Karpas-422 (cell line): ENCODE measurements at regions not wholly inside any gene's neighbourhood (a gene's known extent, or its start where the extent isn't known, plus 50 kb on each side); places are given as distances from the start of the nearest gene placed in this dataset.

Source experiments
- DNase-seq: peaks from one replicate; pipeline ENCODE4 v3.0.0-alpha.2; 2015
- H2AFZ ChIP-seq: fragments of 200-600 bp; sonication (generic); 2 replicates; pipeline ENCODE4 v1.6.1; 2014; ENCODE audit warnings: antibody characterized with exemption, low read length, mixed read lengths
- H3K27ac ChIP-seq: fragments of 200-600 bp; sonication (generic); 2 replicates; pipeline ENCODE4 v1.5.1; 2014; ENCODE audit warnings: mild to moderate bottlenecking, low read length, moderate library complexity
- H3K27me3 ChIP-seq: fragments of 200-600 bp; sonication (generic); 2 replicates; pipeline ENCODE4 v1.6.1; 2014; ENCODE audit warnings: low read length, mixed read lengths
- H3K36me3 ChIP-seq: fragments of 200-600 bp; sonication (generic); 2 replicates; pipeline ENCODE4 v1.6.1; 2014; ENCODE audit warnings: low read length, mixed read lengths; ENCODE audit not compliant: insufficient read depth
- H3K4me1 ChIP-seq: fragments of 200-600 bp; sonication (generic); 2 replicates; pipeline ENCODE4 v1.6.1; 2014; ENCODE audit warnings: mild to moderate bottlenecking, low read length, mixed read lengths
- H3K4me2 ChIP-seq: fragments of 200-600 bp; sonication (generic); 2 replicates; pipeline ENCODE4 v1.6.1; 2014; ENCODE audit warnings: low read length, low read depth, mild to moderate bottlenecking; ENCODE audit not compliant: poor library complexity, severe bottlenecking
- H3K4me3 ChIP-seq: fragments of 200-600 bp; sonication (generic); 2 replicates; pipeline ENCODE4 v1.5.1; 2014; ENCODE audit warnings: mild to moderate bottlenecking, antibody characterized with exemption, low read length, mixed read lengths
- H3K79me2 ChIP-seq: fragments of 200-600 bp; sonication (generic); 2 replicates; pipeline ENCODE4 v1.6.1; 2014; ENCODE audit warnings: mild to moderate bottlenecking, low read length, mixed read lengths
- H3K9ac ChIP-seq: fragments of 200-600 bp; sonication (generic); 2 replicates; pipeline ENCODE4 v1.6.0; 2014; ENCODE audit warnings: low read length
- H3K9me2 ChIP-seq: fragments of 200-600 bp; sonication (generic), shearing (Covaris generic); replicated peaks from 2 replicates; pipeline ENCODE4 v1.6.0; 2014; ENCODE audit warnings: mild to moderate bottlenecking, low read length, moderate library complexity; ENCODE audit not compliant: insufficient read depth
- H3K9me3 ChIP-seq: fragments of 300-700, 200-600 bp; sonication (generic); 2 replicates; pipeline ENCODE4 v1.6.1; 2014; ENCODE audit warnings: low read length, mixed read lengths
- H4K20me1 ChIP-seq: fragments of 200-600 bp; sonication (generic); 2 replicates; pipeline ENCODE4 v1.6.1; 2014; ENCODE audit warnings: mild to moderate bottlenecking, antibody characterized with exemption, low read length, low read depth; ENCODE audit not compliant: insufficient read depth

DNA sequence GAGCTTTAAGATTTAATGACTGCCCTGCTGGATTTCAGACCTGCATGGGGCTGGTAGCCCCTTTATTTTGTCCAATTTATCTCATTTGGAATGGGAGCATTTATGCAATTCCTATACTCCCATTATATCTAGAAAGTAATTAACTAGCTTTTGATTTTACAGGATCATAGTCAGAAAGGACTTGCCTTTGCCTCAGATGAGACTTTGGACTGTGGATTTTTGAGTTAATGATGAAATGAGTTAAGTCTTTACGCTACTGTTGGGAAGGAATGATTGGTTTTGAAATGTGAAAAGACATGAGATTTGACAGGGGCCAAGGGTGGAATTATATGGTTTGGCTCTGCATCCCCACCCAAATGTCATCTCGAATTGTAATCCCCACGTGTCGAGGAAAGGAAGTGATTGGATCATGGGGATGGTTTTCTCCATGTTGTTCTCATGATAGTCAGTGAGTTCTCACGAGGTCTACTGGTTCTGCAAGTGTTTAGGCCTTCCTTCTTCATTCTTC, 213.1 kb upstream of the DCN start:
- no peaks in the 10 kb centered on the region for H3K4me1 ChIP-seq
- H3K9ac ChIP-seq = no peak overlapping the region
- no peaks in the 10 kb centered on the region for H4K20me1 ChIP-seq
- no peak overlapping the region for H2AFZ ChIP-seq
- no peak overlapping the region for H3K4me3 ChIP-seq
- H3K27ac ChIP-seq = no peak overlapping the region
- H3K9me3 ChIP-seq = no peaks in the 10 kb centered on the region
- no peak for DNase-seq
- H3K4me2 ChIP-seq = no peak overlapping the region
- H3K27me3 ChIP-seq = no peaks in the 10 kb centered on the region
- no peaks in the 10 kb centered on the region for H3K79me2 ChIP-seq
- H3K36me3 ChIP-seq = no peaks in the 10 kb centered on the region
- H3K9me2 ChIP-seq = no peaks in the 10 kb centered on the region

DNA sequence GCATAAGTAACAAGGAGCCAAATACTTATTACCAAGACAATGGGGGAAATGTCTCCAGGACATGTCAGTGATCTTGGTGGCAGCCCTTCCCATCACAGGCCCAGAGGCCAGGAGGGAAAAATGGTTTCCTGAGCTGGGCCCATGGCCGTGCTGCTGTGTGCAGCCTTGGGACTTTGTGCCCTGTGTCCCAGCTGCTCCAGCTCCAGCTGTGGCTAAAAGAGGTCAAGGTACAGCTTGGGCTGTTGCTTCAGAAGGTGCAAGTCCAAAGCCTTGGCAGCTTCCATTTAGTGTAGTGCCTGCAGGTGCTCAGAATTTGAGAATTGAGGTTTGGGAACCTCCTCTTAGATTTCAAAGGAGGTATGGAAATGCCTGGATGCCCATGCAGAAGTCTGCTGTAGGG, 212.3 kb upstream of the DCN start:
- H3K36me3 ChIP-seq = no peaks in the 10 kb centered on the region
- no peaks in the 10 kb centered on the region for H3K9me3 ChIP-seq
- no peaks in the 10 kb centered on the region for H3K79me2 ChIP-seq
- H3K4me3 ChIP-seq = no peak overlapping the region
- no peak overlapping the region for H3K27ac ChIP-seq
- no peak overlapping the region for H3K9ac ChIP-seq
- H2AFZ ChIP-seq = no peak overlapping the region
- no peaks in the 10 kb centered on the region for H3K9me2 ChIP-seq
- no peak for DNase-seq
- no peaks in the 10 kb centered on the region for H4K20me1 ChIP-seq
- H3K4me1 ChIP-seq = no peaks in the 10 kb centered on the region
- no peaks in the 10 kb centered on the region for H3K27me3 ChIP-seq
- no peak overlapping the region for H3K4me2 ChIP-seq

DNA sequence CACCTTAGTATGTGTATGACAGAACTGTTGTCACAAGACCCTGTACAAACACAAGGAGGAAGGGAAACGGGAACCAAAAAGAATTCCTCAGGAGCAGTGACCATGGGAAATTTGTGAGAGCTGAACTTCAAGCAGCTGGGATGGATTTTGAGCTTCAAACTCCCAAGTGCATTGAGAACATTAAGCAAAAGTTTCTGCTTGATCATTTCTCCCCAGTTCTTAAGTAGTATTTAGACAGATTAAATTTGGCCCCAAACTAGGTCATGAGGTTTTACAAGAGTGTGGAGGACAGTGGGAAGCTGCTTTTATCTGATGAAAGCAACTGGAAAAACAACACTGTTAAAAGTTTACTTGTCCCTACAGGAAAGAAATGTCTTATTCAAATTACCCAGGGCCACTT, 206.0 kb upstream of the DCN start:
- no peak for DNase-seq
- Histone ChIP-seq H3K4me2 (no peak overlapping the region), H3K9ac (no peak overlapping the region), H3K79me2 (no peaks in the 10 kb centered on the region), H3K4me1 (no peaks in the 10 kb centered on the region), H3K36me3 (no peaks in the 10 kb centered on the region), H3K9me3 (no peaks in the 10 kb centered on the region), H3K27me3 (no peaks in the 10 kb centered on the region), H3K9me2 (no peaks in the 10 kb centered on the region), H3K27ac (no peak overlapping the region), H2AFZ (no peak overlapping the region), H4K20me1 (no peaks in the 10 kb centered on the region), H3K4me3 (no peak overlapping the region)

DNA sequence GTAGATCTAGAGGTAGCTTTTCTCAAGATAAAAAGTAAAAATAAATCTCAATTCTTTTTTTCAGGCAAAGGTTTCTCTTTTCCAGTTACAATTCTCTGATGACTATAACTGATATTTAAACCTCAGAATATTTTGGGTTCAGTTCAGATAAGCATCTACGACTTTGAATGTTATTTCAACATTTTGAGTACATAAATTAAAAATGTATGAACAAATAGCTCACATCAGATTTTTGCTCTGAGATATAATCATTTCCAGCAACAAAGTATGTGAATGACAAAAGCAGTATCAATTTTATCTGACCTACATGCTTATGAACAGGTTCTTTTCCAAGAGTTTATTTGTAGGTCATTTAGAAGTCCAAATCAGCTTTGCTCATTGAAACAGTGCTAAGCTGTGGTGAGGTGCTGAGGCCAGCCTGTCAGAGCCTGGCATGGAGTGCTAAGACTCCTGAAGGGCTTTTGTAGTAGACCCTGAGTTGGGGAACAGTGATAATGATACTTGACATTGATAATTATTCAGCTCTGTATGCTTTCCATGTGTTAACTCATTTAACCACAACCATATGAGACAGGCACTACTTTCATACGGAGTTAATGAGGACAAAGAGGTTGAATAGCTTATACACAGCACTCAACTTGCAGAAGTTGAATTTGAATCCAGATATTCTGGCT, 205.0 kb upstream of the DCN start:
- Histone ChIP-seq H4K20me1 (no peaks in the 10 kb centered on the region), H3K27ac (no peak overlapping the region), H3K36me3 (no peaks in the 10 kb centered on the region), H3K79me2 (no peaks in the 10 kb centered on the region), H3K9ac (no peak overlapping the region), H3K4me1 (no peaks in the 10 kb centered on the region), H3K9me2 (no peaks in the 10 kb centered on the region), H3K4me3 (no peak overlapping the region), H3K27me3 (no peaks in the 10 kb centered on the region), H3K4me2 (no peak overlapping the region), H3K9me3 (no peaks in the 10 kb centered on the region), H2AFZ (no peak overlapping the region)
- no peak for DNase-seq

DNA sequence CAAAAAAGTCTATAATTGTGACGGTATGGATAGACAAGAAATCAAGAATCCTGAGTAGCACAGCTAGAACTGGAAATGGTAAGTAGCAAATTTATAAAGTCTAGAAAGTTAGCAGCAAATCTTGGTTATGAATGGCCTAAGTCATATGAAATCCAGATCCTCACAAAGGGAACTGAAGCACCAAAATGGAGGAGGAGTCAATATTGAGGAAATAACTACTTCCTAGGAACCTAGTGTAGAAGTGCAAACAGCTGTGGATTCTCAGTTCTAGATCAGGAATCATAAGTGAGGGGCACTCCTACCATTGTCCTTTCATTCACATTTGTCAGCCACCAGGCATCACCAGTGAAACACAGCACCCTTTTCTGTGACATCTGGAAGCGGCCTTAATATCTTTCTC, 202.2 kb upstream of the DCN start:
- Histone ChIP-seq H3K27ac (no peak overlapping the region), H3K9ac (no peak overlapping the region), H3K9me2 (no peaks in the 10 kb centered on the region), H3K36me3 (no peaks in the 10 kb centered on the region), H3K4me3 (no peak overlapping the region), H4K20me1 (no peaks in the 10 kb centered on the region), H3K4me1 (peaks cover 6% of the 10 kb centered on the region; the same call in 1 of the 2 replicates), H2AFZ (no peak overlapping the region), H3K4me2 (no peak overlapping the region), H3K27me3 (no peaks in the 10 kb centered on the region), H3K79me2 (no peaks in the 10 kb centered on the region), H3K9me3 (no peaks in the 10 kb centered on the region)
- no peak for DNase-seq

DNA sequence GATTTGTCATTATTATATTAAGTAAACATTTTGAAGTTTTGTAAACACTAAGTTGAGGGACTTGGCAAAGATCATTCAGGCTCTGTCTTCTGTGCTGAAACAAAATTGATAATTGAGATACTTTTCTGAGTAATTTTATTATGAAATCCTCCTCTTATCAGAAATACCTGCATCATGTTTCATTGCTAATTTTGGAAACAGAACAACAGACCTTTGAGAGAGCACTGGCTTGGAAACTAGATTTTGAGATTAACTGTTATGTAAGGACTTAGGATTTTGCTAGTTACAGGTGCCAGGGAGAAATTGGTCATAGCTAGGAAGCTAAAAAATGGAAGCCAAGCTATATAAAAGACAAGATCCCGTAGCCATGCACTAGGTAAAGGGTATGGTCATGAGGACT, 201.7 kb upstream of the DCN start:
- H2AFZ ChIP-seq = no peak overlapping the region
- H3K27me3 ChIP-seq = no peaks in the 10 kb centered on the region
- H3K9me2 ChIP-seq = no peaks in the 10 kb centered on the region
- no peaks in the 10 kb centered on the region for H3K36me3 ChIP-seq
- H4K20me1 ChIP-seq = no peaks in the 10 kb centered on the region
- no peaks in the 10 kb centered on the region for H3K9me3 ChIP-seq
- no peak overlapping the region for H3K9ac ChIP-seq
- no peak overlapping the region for H3K4me3 ChIP-seq
- H3K4me1 ChIP-seq = peaks cover 6% of the 10 kb centered on the region; the same call in 1 of the 2 replicates
- no peaks in the 10 kb centered on the region for H3K79me2 ChIP-seq
- no peak overlapping the region for H3K4me2 ChIP-seq
- DNase-seq = no peak
- H3K27ac ChIP-seq = no peak overlapping the region

DNA sequence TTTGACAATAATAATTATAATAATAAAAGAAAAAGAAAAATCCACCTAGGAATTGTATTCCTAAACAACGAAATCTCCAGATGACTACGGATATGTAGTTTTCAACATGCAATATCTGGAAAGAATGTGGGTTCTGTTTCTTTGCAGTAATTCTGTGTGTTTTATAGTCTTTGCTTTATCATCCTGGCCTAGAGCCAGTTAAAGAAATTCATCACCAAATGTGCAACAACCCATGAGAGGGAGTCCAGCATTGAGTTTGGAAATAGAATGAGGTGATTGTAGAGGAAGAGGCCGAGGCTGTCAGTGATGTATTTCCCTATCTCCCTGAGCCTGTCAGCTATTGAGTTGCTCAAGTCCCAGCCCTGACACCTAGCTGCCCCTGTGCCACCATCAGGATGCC, 200.5 kb upstream of the DCN start:
- no peaks in the 10 kb centered on the region for H3K9me3 ChIP-seq
- H3K27ac ChIP-seq = no peak overlapping the region
- H3K36me3 ChIP-seq = no peaks in the 10 kb centered on the region
- DNase-seq = no peak
- no peaks in the 10 kb centered on the region for H3K9me2 ChIP-seq
- no peaks in the 10 kb centered on the region for H3K79me2 ChIP-seq
- H3K4me3 ChIP-seq = no peak overlapping the region
- no peaks in the 10 kb centered on the region for H3K27me3 ChIP-seq
- no peaks in the 10 kb centered on the region for H4K20me1 ChIP-seq
- no peak overlapping the region for H3K9ac ChIP-seq
- H3K4me1 ChIP-seq = peaks cover 6% of the 10 kb centered on the region; the same call in 1 of the 2 replicates
- no peak overlapping the region for H2AFZ ChIP-seq
- no peak overlapping the region for H3K4me2 ChIP-seq

GRCh38 chr12:91382081-91382543, 199.5 kb upstream of the DCN start:
- Histone ChIP-seq H3K4me1 (peaks cover 6% of the 10 kb centered on the region; the same call in 1 of the 2 replicates), H3K4me3 (peak overlapping the region; percentile 8; the same call in 1 of the 2 replicates), H3K79me2 (no peaks in the 10 kb centered on the region), H3K4me2 (peak overlapping the region; percentile 34), H3K9me2 (no peaks in the 10 kb centered on the region), H2AFZ (0 out of 2 replicates have a peak overlapping the region, but pooled peaks have one; percentile 50), H3K36me3 (no peaks in the 10 kb centered on the region), H4K20me1 (no peaks in the 10 kb centered on the region), H3K27ac (no peak overlapping the region), H3K9ac (no peak overlapping the region), H3K27me3 (no peaks in the 10 kb centered on the region), H3K9me3 (no peaks in the 10 kb centered on the region)
- peak; percentile 94 for DNase-seq
